HEK293 (cell line): ENCODE measurements at regions not wholly inside any gene's neighbourhood (a gene's known extent, or its start where the extent isn't known, plus 50 kb on each side); places are given as distances from the start of the nearest gene placed in this dataset.
"Not testable (repeated sequence)": the region's sequence is repeated elsewhere in the genome, so short reads cannot be mapped to it uniquely, and the experiment has no call there.

Source experiments
- CTCF ChIA-PET: fragments of 350-600 bp; formaldehyde crosslinking; extraction: SDS; loops from one replicate; lab custom pipeline; 2021; ENCODE audit warnings: antibody characterized with exemption; lab: Yijun Ruan, JAX
- POLR2A ChIA-PET: fragments of 300-600 bp; formaldehyde crosslinking; extraction: SDS; loops from one replicate; lab custom pipeline; 2020; ENCODE audit warnings: antibody characterized with exemption, inconsistent platforms; lab: Yijun Ruan, JAX
- H3K27ac ChIP-seq: fragments of 200-500 bp; sonication (Bioruptor generic); 2 replicates; pipeline ENCODE4 v1.5.1; 2014; ENCODE audit warnings: low read depth, low read length, control low read depth, inconsistent platforms; ENCODE audit errors: extremely low read depth
- H3K36me3 ChIP-seq, 2 experiments: fragments of 200-500 bp in 1 of 2; sonication (Bioruptor generic) in 1 of 2; 1 replicate in 1 of 2; 2 replicates in 1 of 2; pipeline ENCODE4 v1.5.1; 2014 to 2017; ENCODE audit warnings: inconsistent platforms in 2 of 2, low read length in 2 of 2; ENCODE audit not compliant: control insufficient read depth in 2 of 2, insufficient read depth in 1 of 2
- H3K4me1 ChIP-seq: fragments of 200-500 bp; sonication (Bioruptor generic); 2 replicates; pipeline ENCODE4 v1.5.1; 2014; ENCODE audit warnings: mild to moderate bottlenecking, low read length, inconsistent platforms; ENCODE audit not compliant: control insufficient read depth, insufficient read depth
- H3K4me3 ChIP-seq: 2 replicates; pipeline ENCODE4 v1.5.1; 2011; ENCODE audit warnings: low read depth, mild to moderate bottlenecking, control low read depth, low read length, moderate library complexity
- H3K9me3 ChIP-seq: fragments of 200-500 bp; sonication (Bioruptor generic); 2 replicates; pipeline ENCODE4 v1.5.1; 2014; ENCODE audit warnings: low read depth, low read length, inconsistent platforms; ENCODE audit not compliant: control insufficient read depth, insufficient read depth
- FEZF1 ChIP-seq: fragments of 450-650 bp; formaldehyde crosslinking; IDR thresholded peaks from 2 replicates; pipeline ENCODE4 v1.5.1; 2016; ENCODE audit warnings: missing biosample characterization, missing genetic modification characterization
- GLIS2 ChIP-seq: fragments of 450-650 bp; formaldehyde crosslinking; IDR thresholded peaks from 2 replicates; pipeline ENCODE4 v1.5.1; 2016; ENCODE audit warnings: missing biosample characterization, missing genetic modification characterization
- MEIS1 ChIP-seq: sonication (generic); formaldehyde crosslinking; IDR thresholded peaks from 2 replicates; pipeline ENCODE4 v1.8.1; 2022; ENCODE audit warnings: missing genetic modification reagents, mild to moderate bottlenecking, borderline replicate concordance
- MZF1 ChIP-seq: fragments of 450-650 bp; formaldehyde crosslinking; IDR thresholded peaks from 2 replicates; pipeline ENCODE4 v1.5.1; 2017; ENCODE audit warnings: missing biosample characterization, missing genetic modification characterization, borderline replicate concordance
- PBX3 ChIP-seq: sonication (generic); formaldehyde crosslinking; IDR thresholded peaks from 2 replicates; pipeline ENCODE4 v1.8.1; 2022; ENCODE audit warnings: mild to moderate bottlenecking, moderate library complexity, missing genetic modification reagents
- TRIM28 ChIP-seq: IDR thresholded peaks from 2 replicates; pipeline ENCODE4 v1.6.1; 2011; ENCODE audit warnings: low read length, control low read depth, borderline replicate concordance
- ZBTB11 ChIP-seq: fragments of 450-650 bp; formaldehyde crosslinking; conservative IDR thresholded peaks from 2 replicates; pipeline ENCODE4 v1.5.1; 2016; ENCODE audit warnings: low read depth, missing biosample characterization, missing genetic modification characterization
- ZBTB21 ChIP-seq: fragments of 450-650 bp; formaldehyde crosslinking; IDR thresholded peaks from 2 replicates; pipeline ENCODE4 v1.5.1; 2017; ENCODE audit warnings: missing biosample characterization, missing genetic modification characterization
- ZNF184 ChIP-seq: fragments of 450-650 bp; IDR thresholded peaks from 2 replicates; pipeline ENCODE4 v1.5.1; 2018; ENCODE audit warnings: missing biosample characterization, mild to moderate bottlenecking, missing genetic modification characterization
- ZNF214 ChIP-seq: fragments of 450-650 bp; formaldehyde crosslinking; IDR thresholded peaks from 2 replicates; pipeline ENCODE4 v1.5.1; 2017; ENCODE audit warnings: missing biosample characterization, mild to moderate bottlenecking, missing genetic modification characterization, borderline replicate concordance
- ZNF239 ChIP-seq: fragments of 450-650 bp; formaldehyde crosslinking; IDR thresholded peaks from 2 replicates; pipeline ENCODE4 v1.5.1; 2016; ENCODE audit warnings: missing biosample characterization, missing genetic modification characterization
- ZNF26 ChIP-seq: fragments of 450-650 bp; formaldehyde crosslinking; IDR thresholded peaks from 2 replicates; pipeline ENCODE4 v1.5.1; 2016; ENCODE audit warnings: missing biosample characterization, missing genetic modification characterization
- ZNF501 ChIP-seq: fragments of 450-650 bp; formaldehyde crosslinking; IDR thresholded peaks from 2 replicates; pipeline ENCODE4 v1.5.1; 2016; ENCODE audit warnings: missing biosample characterization, missing genetic modification characterization
- ZNF514 ChIP-seq: fragments of 450-650 bp; formaldehyde crosslinking; IDR thresholded peaks from 2 replicates; pipeline ENCODE4 v1.5.1; 2016; ENCODE audit warnings: missing biosample characterization, missing genetic modification characterization
- ZNF544 ChIP-seq: fragments of 450-650 bp; formaldehyde crosslinking; IDR thresholded peaks from 2 replicates; pipeline ENCODE4 v1.5.0; 2017; ENCODE audit warnings: missing biosample characterization, missing genetic modification characterization
- ZNF585B ChIP-seq: fragments of 450-650 bp; formaldehyde crosslinking; IDR thresholded peaks from 2 replicates; pipeline ENCODE4 v1.5.1; 2016; ENCODE audit warnings: missing biosample characterization, missing genetic modification characterization
- ZNF629 ChIP-seq: fragments of 450-650 bp; formaldehyde crosslinking; IDR thresholded peaks from 2 replicates; pipeline ENCODE4 v1.5.1; 2017; ENCODE audit warnings: missing biosample characterization, missing genetic modification characterization
- ZNF639 ChIP-seq: fragments of 450-650 bp; formaldehyde crosslinking; IDR thresholded peaks from 2 replicates; pipeline ENCODE4 v1.5.1; 2016; ENCODE audit warnings: missing biosample characterization, missing genetic modification characterization
- ZNF768 ChIP-seq: fragments of 450-650 bp; formaldehyde crosslinking; IDR thresholded peaks from 2 replicates; pipeline ENCODE4 v1.5.1; 2018; ENCODE audit warnings: missing biosample characterization, mild to moderate bottlenecking, missing genetic modification characterization

GRCh38 chr5:27855491-27855890, 817.1 kb upstream of the CDH9 start (continued):
- no peak for TF ChIP-seq MZF1 (tag by site-specific recombination)
- no peak for TF ChIP-seq ZNF184
- no peak for TF ChIP-seq ZNF544 (tag by site-specific recombination)
- TF ChIP-seq ZNF26 (tag by site-specific recombination): no peak
- no peak for TF ChIP-seq FEZF1
- no peak for TF ChIP-seq PBX3
- no peak for TF ChIP-seq GLIS2 (tag by site-specific recombination)
- TF ChIP-seq, all 188 proteins: peak for 0

GRCh38 chr5:27854243-27854852, 816.0 kb upstream of the CDH9 start:
- H3K4me3 ChIP-seq: no peak overlapping the region
- H3K9me3 ChIP-seq: no peaks in the 10 kb centered on the region
- ChIA-PET POLR2A (no interaction called here), CTCF (no interaction called here)
- no peaks in the 10 kb centered on the region for H3K36me3 ChIP-seq
- TF ChIP-seq TRIM28: no peak
- no peak for TF ChIP-seq ZNF214
- TF ChIP-seq MEIS1 (CRISPR knock-in tag): no peak
- TF ChIP-seq ZNF585B (tag by site-specific recombination): no peak
- no peak for TF ChIP-seq ZNF514 (tag by site-specific recombination)
- TF ChIP-seq ZNF501 (tag by site-specific recombination): no peak
- TF ChIP-seq ZNF768 (tag by site-specific recombination): no peak
- no peak for TF ChIP-seq ZNF239 (tag by site-specific recombination)
- no peak for TF ChIP-seq ZNF629 (tag by site-specific recombination)
- H3K27ac ChIP-seq: no peak overlapping the region
- H3K4me1 ChIP-seq: no peaks in the 10 kb centered on the region

- H3K27ac ChIP-seq: no peak overlapping the region
- H3K4me1 ChIP-seq: no peaks in the 10 kb centered on the region
- no peaks in the 10 kb centered on the region for H3K9me3 ChIP-seq
- H3K36me3 ChIP-seq: no peaks in the 10 kb centered on the region
- ChIA-PET CTCF (interaction anchor here (0.6 kb wide), 1 partner anchor 46 kb away, joined by 3 read pairs; no protein-coding TSS in a partner anchor), POLR2A (no interaction called here)
- no peak for TF ChIP-seq ZNF639 (tag by site-specific recombination)
- TF ChIP-seq ZBTB21: no peak
- no peak for TF ChIP-seq ZBTB11 (tag by site-specific recombination)
- TF ChIP-seq ZNF544 (tag by site-specific recombination): no peak
- no peak overlapping the region for H3K4me3 ChIP-seq
Observed at GRCh38 chr5:27845248-27845647, 806.9 kb upstream of the CDH9 start.

- CTCF ChIA-PET, POLR2A ChIA-PET, H3K27ac ChIP-seq, H3K9me3 ChIP-seq, H3K36me3 ChIP-seq, H3K4me3 ChIP-seq, H3K4me1 ChIP-seq: not testable (repeated sequence)
Observed at GRCh38 chr5:27836704-27837103, 798.3 kb upstream of the CDH9 start.
